T-helper 9 cell (primary cell): ENCODE measurements at regions not wholly inside any gene's neighbourhood (a gene's known extent, or its start where the extent isn't known, plus 50 kb on each side); places are given as distances from the start of the nearest gene placed in this dataset.

Source experiments
- DNase-seq: peaks from one replicate; pipeline ENCODE4 v3.0.0-alpha.2; 2020

DNA sequence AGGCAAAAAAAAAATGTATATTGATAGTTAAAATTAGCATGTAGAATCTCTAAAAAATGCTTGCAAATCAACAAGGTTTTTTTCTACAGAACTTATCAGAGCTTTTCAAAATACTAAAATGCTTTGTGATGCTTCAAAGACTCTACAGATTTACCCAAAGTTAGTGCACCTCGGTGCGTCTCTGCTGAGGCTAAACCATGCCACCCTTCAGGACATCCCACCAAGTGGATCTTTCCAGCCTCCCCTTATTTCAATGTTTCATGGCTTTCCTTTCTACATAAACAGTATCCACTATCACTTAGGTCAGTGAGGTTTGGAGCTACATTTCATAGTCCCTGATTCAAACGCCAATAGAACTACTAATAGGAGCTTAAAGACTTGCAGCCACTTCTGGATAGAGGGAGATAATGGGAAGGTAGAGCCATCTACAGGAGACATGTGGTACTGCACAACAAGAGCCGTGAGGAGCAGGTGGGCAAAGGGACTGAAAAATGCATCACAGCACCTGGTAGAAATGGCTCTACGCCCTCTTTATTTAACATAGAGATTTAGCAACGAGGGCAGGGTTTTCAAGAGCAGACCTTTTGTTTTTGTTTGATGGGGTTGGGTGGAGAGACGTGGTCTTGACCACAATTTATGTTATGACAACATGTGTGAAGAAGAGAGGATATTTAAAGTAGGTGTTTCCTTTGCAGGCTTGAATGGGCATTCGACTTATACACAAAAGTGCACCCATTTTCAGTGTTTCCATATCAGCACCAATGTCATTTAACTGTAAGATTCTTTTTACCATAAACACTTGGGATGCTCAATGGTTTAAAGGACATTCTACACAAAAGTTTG is 56.1 kb upstream of the SLC35G4 start:
- peak; percentile 13 for DNase-seq

DNA sequence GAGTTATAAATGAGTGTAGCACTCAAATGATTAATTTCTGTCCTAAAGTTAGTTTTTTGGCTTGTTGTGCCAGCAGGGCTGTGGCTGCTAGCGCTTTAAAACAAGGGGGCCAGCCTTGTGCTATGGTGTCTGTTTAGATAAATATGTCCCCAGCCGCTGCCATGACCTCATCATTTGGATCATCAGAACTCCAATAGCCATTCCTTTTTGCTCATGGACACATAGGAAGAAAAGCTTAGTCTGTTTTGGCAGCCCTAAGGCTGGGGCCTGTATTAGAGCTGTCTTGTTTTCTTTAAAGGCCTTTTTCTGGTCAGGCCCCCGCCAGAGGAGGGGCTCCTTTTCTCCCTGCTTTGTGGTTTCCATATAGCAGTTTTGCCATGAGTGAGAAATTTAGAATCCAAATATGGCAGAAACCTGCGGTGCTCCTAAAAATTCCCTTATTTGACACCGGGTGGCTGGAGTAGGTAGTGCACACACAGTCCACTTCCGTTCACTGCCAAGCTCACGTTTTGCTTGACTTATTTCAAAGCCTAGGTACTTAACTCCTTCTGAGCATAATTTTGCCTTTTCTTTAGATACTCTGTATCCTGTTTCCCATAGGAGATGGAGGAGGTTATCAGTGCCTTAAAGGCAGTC is 60.4 kb upstream of the SLC35G4 start:
- no peak for DNase-seq

DNA sequence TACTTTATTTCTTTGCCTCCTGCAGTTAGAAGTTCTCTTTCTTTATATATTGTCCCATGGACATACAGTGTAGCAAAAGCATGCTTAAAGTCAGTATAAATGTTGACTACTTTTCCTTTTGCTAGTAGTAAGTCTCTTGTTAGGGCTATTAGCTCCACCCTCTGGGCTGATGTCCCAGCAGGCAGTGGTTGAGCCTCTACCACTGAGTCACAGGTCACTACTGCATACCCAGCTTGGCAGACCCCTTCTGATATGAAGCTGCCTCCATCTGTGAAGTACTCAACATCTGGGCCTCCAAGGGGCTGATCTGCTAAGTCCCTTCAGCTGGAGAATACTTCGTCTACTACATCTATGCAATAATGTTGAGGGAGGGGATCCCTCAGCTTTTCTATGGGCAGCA is 61.0 kb upstream of the SLC35G4 start:
- no peak for DNase-seq

DNA sequence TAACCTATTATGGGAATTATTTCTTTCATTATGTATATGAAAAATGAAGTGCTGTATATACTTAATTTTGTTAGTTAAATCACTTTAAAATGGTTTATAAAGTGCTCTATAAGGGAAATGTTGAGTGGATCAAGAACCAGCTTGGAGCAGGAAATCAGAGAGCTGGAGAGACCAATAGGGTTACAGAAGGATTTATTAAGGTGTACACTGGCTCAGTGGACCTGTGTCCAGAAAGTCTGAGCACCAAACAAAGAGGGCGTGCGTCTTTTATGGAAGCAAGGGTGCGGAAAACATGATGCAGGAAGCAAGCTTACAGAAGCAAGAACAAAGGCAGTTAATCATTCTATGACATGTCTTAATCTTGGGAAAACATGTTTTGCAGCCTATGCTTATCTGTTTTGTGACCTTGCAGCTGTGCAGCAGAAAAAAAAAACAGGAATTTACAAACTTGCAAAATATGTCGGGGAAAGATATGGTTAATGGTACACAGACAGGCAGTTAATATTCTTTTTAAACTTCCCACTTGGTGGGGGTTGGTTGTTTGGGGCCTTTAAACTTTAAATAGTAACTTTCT is 65.2 kb upstream of the SLC35G4 start:
- no peak for DNase-seq

DNA sequence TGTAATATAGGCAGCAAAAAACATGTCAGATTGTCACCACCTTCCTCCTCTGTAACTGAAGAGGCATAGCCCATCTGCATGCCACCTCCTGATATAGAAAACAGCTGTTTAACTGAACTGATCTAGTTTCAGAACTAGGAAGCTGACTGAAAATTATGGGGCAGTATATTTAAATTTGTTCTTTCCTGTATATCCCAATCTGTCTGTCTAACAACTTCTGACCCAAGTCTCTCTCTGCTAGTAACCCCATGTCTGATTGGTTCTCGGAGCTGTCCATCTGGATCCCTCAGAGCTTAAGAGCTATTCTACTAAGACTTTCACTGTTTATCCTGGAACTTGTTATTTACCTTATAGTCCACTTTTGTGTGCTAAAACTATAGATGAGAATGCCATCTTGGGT is 68.2 kb upstream of the SLC35G4 start:
- no peak for DNase-seq

DNA sequence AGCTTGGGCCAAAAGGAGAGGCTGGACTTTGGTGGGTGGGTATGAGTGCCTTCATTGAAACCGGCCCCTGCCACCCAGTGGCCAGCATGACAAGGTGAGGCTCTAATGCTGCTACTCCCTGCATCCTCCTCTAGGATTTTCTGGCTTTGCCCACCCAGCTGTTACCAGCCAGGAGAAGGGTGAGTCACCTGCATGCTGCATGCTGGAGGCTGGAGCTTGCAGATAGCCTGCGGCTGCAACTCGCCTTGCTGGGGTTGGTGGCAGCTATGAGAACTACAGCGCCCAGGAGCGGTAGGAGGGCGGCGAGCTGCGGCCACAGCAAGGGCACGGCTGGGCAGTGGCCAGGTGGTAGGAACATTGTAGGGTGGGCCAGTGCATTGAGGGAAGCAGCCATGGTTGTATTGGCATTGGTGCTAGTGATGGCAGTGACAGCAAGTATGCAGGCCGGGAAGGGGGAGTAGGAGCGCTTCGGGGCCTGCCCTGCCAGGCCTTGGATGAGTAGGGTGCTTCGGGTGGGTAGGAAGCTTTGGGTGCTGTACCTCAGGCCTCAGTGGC is 75.4 kb upstream of the SLC35G4 start:
- no peak for DNase-seq

DNA sequence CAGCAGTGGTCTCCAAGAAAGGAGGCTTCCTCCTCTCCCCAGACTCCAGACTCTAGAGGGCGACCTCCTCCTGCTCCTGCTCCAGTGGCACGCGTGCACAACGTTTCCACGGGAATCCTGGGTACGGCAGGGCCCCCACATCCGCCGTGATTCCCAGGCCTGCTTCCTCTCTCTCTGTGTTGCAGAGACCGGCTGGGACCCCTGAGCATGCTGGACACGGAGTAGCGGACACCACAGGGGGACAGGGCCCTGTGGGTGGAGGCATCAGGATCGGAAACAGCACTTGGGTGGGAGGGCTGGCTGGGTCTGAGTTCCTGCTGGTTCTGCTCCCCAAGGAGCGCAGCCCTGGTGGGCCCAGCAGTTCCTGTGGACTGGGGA is 75.9 kb upstream of the SLC35G4 start:
- DNase-seq: no peak

DNA sequence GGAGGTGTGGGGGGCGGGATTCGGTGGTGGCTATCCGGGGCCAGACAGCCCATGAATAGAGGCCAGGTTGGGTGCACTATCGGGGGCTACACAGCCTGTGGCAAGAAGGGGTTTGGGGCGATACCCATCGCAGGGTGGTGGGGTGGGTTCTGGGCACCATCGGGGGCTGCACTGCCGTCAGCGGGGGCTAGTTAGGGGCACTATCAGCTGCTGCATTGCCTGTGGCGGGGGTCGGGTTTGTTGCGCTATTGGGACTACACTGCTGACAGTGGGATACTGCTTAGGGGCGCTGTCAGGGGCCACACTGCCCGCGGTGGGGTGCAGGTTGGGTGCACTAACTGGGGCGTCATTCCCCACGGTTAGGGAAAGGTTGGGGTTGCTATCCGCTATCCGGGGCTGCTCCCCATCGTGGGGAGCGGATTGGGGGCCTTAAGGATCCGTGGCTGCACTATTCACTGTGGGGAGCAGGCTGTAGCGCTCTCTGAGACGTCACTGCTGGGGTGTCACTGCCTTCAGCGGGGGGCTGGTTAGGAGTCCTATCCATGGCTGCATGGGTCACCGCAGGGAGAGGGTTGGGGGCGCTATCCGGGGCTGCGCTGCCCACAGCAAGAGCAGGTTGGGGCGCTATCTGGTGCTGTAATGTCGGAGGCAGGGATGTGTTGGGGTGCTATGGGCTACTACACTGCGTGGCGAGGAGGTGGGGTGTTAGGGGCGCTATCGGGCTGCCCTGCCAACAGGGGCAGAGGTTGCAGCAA is 76.5 kb upstream of the SLC35G4 start:
- DNase-seq: no peak

DNA sequence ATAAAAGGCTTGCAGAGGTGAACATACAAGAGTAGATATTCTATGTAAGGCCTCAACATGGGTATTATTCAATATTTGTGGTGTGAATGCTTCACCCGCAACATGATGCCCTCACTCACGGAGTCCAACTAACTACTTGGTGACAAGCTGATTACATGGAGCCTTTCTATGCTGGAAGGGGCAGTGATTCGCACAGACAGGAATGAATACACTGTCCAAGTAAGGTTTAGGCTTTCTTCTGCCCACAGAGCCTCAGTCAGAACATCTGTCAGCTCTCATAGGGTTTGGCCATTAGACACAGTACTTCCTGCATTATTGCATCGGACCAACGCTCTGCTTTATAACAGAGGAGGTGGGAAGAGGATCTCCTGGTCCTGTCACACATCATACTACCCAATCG is 80.3 kb upstream of the SLC35G4 start:
- DNase-seq: no peak

DNA sequence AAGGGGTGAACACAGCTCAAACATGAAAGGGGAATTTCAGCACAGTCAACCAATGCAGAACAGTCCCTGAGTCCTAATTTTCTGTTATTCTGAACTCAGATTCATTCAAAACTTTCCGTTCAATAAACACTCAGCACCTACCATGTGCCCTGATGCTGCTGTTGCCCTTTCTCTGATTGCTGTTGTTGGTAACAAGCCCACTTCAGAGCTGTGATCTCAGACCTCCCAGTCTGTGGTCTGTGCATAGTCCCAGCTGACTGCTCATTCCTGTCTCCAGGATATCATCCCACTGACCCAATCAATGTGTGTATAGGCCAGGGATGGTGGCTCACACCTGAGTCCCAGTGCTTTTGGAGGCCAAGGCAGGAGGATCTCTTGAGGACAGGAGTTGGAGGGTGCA is 82.7 kb upstream of the SLC35G4 start:
- no peak for DNase-seq

DNA sequence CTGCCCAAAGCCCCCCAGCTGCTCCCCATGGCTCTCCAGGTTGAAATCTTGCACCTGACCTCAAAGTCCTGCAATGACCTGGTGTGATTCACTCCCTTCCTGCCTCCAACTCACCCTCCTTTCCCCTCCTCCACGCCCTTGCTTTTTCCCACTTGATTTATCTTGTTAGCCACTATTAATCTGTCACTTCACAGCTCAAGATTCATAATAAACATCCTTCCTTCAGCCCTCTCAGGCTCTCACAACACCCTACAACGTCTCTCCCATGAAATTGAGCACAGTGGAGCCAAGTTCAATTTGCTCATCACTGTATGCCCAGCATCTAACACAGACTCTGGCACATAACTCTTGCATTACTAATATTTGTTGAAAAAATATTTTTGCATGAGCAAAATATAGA is 85.6 kb upstream of the SLC35G4 start:
- no peak for DNase-seq

DNA sequence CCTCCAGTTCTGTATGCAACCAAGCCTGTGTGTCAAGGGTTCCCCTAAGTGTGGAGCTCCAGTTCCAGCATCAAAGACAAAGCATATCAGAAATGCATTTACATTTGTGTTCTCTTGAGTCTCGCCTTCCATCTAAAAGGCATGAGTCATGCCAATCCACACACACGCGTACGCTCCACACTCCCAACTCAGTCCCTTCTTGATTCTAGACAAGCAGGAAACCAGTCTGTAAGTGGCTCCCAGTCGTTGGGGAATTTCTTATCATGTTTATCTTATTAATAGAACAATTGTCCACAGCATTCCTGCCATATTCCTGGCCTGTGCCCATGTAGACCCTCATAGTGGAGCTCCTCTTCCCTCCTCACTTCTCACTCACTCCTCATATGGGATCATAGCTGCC is 86.4 kb upstream of the SLC35G4 start:
- DNase-seq: no peak

DNA sequence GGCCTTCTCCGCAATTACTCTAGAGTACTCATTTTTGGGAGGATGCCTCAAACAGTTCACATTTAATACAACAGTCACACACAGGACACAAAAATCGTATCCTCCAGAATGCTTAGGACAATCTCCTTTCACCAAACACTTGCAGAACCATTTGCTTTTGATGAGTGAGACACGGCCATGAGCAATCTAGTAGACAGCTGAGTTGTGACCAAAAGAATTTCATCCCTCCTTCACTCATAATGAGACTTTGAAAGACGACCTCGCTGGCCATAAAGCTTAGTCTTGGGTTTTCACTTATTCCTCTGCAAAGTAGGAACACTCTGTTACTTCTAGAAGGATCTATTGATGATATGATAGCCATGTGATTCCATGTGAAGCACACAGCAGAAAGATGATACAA is 87.5 kb upstream of the SLC35G4 start:
- DNase-seq: no peak

DNA sequence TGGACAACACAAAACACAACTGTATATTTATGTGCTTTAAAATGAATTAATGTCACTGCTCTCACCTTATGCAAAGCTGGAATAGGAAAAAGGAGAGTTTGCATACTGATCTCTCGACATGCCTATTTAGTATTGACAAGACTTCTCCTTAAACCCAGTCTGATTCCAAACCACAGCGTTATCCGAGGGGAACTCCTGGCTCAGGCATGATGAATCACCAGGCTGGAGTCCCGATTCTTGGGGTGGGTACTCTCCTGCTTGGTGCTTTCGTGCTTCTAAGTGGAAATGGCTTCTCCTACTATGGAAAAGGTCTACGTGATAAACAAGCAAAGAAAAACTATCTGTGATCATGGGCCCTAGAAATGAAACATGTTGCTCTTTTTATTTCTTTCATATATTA is 88.9 kb upstream of the SLC35G4 start:
- no peak for DNase-seq

DNA sequence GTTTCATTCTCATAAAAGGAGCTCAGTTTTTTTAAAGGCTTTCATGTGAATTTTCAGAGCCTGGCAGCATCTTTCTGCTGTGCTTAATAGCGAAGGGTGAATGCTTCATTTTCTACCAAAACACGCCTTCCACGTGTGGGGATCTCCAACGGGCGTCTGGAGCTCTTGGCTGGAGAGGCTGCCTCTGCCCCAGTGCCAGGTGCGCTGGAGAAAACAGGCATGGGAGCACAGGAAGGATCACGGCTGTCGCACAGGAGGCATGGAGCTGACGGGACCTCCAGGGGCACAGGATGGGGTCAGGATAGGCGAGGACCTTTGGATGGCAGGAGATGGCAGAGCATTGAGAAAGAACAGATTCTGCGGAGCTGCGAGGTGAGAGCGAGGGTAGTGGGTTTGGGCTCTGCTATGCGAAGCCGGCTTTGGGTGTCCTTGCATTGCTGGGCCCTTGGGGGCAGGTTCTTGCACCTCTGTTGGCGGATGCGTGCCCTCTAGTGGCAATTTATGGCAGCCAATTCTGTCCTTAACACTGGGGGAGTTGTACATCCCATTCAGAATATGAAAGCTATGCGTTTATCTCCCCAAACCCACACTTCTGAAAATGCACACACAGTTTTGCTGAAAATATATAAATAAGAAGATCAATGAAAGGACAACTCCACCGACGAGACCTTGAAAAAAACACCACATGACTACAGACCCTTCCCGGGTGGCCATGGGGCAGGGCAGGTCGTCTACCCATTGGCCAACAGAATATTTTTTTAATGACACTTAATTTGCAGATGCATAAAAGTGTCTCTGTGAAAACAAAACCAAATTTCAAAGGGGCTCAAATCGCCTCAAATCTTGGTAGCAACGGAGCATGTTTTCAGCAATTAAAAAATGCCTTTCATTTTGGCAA is 90.4 kb upstream of the SLC35G4 start:
- no peak for DNase-seq

DNA sequence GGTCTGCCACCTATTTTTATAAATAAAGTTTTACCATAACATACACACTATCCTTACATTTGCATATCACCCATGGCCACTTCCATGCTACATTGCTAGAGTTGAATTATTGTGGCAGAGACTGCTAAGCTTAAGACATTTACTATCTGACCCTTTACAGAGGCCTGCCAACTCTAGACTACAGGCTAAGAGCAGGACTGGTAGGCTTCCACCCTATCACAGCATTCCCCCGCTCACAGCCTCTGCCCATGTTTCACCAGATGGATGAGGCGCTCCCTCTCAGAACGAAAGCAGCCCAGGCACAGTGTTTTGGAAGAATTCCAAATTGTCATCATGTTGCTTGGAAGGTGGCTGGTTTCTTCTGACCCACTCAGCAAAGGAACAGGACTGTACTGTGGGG is 91.7 kb upstream of the SLC35G4 start:
- DNase-seq: no peak

DNA sequence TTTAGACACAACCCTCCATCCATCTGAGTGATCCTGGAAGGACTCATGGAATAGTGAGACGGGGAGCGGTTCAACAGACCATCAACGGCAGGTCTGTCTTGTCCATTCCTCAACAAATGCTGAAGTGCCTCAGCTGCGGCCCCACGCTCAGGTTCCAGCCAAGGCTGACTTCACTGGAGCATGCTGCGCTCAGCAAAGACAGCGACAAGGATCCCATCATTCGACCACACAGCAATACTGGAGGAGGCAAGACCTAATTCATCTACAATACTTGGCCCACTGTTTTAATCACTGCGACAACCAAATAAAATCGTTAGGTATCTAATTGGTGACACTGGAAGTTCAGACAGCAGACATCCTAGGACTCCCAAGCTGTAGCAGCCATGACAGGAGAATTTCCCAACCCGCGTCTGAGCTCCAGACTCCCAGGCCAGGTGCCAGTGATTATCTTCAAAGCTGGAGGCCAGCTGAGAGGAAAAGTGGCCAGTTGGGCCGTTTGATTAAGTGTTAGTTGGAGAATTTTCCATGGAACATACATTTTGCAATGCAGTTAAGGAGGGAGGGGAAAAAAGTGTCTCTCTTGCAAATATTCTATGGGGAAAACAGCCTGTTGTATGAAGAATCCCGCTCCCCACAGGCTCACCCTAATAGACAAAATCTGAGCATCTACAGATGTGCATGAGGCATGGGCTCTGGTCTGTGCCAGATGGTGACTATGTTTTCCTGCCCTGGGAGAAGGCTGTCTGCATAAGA is 92.5 kb upstream of the SLC35G4 start:
- DNase-seq: no peak

DNA sequence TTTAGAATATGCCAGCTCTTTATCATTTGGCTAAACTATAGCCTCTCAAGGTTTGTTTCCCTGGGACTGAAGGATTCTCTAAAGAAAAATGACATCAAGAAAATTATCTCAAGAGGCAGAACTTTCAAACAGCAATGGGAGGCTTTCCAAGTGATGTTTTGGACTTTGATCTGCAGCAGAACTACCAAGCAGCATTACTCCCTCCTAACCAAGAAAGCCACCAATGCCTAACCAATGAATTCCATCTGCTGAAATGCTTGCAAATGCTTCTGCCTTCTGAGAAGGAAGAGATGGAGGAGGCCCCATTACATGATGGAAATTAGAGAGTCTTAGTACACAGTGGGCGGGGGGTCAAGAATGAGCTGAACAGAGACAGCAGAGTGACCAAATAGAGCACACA is 95.1 kb upstream of the SLC35G4 start:
- DNase-seq: no peak

DNA sequence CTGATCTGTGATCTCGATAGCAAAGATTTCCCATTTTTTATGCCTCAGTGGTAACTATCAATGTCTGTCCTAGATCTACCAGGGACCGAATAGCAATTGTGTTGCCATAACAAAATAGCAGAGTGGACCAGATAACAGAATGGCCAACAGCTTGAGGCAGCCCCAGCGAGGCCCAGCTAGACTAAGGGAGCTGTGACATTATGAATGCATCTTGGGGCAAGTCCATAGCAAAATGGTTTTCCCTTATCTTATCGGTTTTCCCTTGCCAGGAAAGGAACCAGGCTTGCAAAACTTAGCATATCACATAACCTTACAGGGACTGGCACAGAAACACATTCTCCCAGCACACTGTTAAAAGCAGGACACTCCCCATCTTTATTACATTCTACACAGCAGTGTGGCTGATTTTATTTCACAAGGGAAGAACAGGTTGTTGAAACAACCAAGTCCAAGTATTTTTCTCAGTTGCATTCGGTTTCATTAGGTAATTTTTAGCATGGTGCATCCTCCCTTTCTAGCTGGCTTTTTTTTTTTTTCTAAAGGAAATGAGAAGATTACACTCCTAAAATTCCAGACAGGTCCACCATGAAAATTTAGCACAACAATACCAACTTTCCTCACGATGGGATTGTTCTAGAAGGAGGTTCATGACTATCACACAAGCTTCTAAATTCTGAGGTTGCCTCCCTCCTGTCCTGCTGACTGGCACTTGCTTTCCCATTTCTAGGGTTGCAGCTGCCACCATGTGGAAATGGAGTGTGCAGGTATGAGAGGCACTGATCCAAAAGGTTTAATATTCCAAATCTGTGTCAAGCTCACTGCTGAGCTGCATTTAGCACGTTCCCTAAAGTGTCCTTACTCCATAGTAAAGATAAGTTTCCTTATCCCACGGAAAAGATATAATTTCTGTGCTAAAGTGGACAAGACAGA is 97.0 kb upstream of the SLC35G4 start:
- DNase-seq: no peak

DNA sequence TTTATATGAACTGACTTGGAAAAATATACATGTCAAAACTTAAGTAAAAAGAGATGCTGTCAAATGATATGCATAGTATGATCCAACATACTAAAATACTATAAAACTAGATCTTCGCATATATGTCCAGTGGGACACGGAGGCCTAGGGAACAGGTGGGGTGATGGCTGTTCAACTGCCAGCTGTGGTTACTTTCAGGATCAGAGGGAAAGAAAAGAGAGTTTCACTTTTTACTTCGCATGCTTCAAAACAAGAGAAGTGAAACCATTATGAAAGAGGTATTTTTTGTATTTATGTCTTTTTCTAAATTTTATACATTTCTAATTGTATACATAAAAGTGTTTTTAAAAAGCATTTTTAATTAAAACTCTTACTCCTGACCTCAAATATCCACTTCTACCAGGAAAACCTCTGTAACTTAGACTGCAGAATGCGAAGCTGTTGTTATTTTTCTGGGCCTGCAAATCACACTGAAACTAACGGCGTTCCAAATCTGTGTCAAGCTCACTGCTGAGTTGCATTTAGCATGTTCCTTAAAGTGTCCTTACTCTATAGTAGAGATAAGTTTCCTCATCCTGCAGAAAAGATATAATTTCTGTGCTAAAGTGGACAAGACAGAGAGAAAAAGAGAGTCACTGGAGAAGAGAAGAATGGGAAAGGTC is 97.8 kb upstream of the SLC35G4 start:
- DNase-seq: no peak
